ENCODE measurements at regions not wholly inside any gene's neighbourhood (a gene's known extent, or its start where the extent isn't known, plus 50 kb on each side); places are given as distances from the start of the nearest gene placed in this dataset.
"Not testable (repeated sequence)": the region's sequence is repeated elsewhere in the genome, so short reads cannot be mapped to it uniquely, and the experiment has no call there.

DNA sequence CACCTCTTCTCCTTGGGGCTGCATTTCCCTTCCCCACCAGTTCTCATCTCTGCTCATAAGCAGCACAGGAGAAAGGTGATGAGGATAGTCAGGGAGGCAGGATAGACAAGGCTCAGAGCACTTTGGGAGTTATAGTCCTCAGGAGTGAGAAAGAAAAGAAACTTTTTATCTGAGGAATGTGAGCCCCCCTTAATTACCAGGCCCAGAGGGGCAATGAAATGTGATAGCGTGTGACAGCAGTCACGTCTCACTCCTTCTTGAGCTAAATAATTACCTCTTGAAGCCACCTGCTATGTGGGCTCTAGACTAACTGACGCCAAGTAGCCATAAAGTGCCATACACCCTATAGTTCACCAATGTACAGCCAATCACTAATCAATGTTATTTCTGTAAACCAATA lies 105.8 kb downstream of the SPP2 start:
- peaks cover 8% of the 10 kb centered on the region; the same call in 1 of the 2 replicates for H3K4me1 ChIP-seq (ENCODE audit: control insufficient read depth, insufficient read depth, low read length)

DNA sequence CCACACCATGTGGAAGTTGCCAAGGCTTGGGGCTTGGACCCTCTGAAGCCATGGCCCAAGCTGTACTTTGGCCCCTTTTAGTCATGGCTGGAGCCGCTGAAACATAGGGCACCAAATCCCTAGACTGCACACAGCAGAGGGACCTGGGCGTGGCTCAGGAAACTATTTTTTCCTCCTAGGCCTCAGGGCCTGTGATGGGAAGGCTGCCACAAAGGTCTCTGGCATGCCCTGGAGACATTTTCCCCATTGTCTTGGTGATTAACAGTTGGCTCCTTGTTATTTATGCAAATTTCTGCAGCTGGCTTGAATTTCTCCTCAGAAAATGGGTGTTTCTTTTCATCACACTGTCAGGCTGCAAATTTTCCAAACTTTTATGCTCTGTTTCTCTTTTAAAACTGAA lies 102.3 kb downstream of the SPP2 start:
- H3K9ac ChIP-seq (ENCODE audit: low read length); H3K36me3 ChIP-seq (ENCODE audit: control insufficient read depth, insufficient read depth, low read length); H3K27me3 ChIP-seq (ENCODE audit: control insufficient read depth, insufficient read depth, low read length); H3K4me1 ChIP-seq (ENCODE audit: control insufficient read depth, insufficient read depth, low read length); H3K4me3 ChIP-seq (ENCODE audit: low read depth, low read length); H3K27ac ChIP-seq (ENCODE audit: low read depth, low read length): not testable (repeated sequence)
- H3K9me3 ChIP-seq (ENCODE audit: control insufficient read depth, insufficient read depth, low read depth, low read length): peaks cover 29% of the 10 kb centered on the region

More for the DNA sequence above, 105.8 kb downstream of the SPP2 start:
- Histone ChIP-seq H3K36me3 (ENCODE audit: control insufficient read depth, insufficient read depth, low read length) (no peaks in the 10 kb centered on the region), H3K4me3 (ENCODE audit: low read depth, low read length) (no peak overlapping the region), H3K9me3 (ENCODE audit: control insufficient read depth, insufficient read depth, low read depth, low read length) (peaks cover 14% of the 10 kb centered on the region; the same call in 1 of the 2 replicates), H3K27ac (ENCODE audit: low read depth, low read length) (no peak overlapping the region), H3K27me3 (ENCODE audit: control insufficient read depth, insufficient read depth, low read length) (no peaks in the 10 kb centered on the region), H3K9ac (ENCODE audit: low read length) (no peak overlapping the region)

GRCh38 chr2:234147335-234147861 lies 96.9 kb downstream of the SPP2 start:
- H3K27me3 ChIP-seq (ENCODE audit: control insufficient read depth, insufficient read depth, low read length): no peaks in the 10 kb centered on the region
- no peak overlapping the region for H3K4me3 ChIP-seq (ENCODE audit: low read depth, low read length)
- H3K4me1 ChIP-seq (ENCODE audit: control insufficient read depth, insufficient read depth, low read length): no peaks in the 10 kb centered on the region
- H3K9ac ChIP-seq (ENCODE audit: low read length): no peak overlapping the region
- no peak overlapping the region for H3K27ac ChIP-seq (ENCODE audit: low read depth, low read length)
- H3K36me3 ChIP-seq (ENCODE audit: control insufficient read depth, insufficient read depth, low read length): no peaks in the 10 kb centered on the region
- H3K9me3 ChIP-seq (ENCODE audit: control insufficient read depth, insufficient read depth, low read depth, low read length): peaks cover 23% of the 10 kb centered on the region; the same call in 1 of the 2 replicates

- H3K36me3 ChIP-seq (ENCODE audit: control insufficient read depth, insufficient read depth, low read length): no peaks in the 10 kb centered on the region
- peaks cover 17% of the 10 kb centered on the region; the same call in 1 of the 2 replicates for H3K9me3 ChIP-seq (ENCODE audit: control insufficient read depth, insufficient read depth, low read depth, low read length)
- no peak overlapping the region for H3K9ac ChIP-seq (ENCODE audit: low read length)
- no peak overlapping the region for H3K4me3 ChIP-seq (ENCODE audit: low read depth, low read length)
- no peak overlapping the region for H3K27ac ChIP-seq (ENCODE audit: low read depth, low read length)
- no peaks in the 10 kb centered on the region for H3K27me3 ChIP-seq (ENCODE audit: control insufficient read depth, insufficient read depth, low read length)
- no peaks in the 10 kb centered on the region for H3K4me1 ChIP-seq (ENCODE audit: control insufficient read depth, insufficient read depth, low read length)
These were observed 95.8 kb downstream of the SPP2 start for GRCh38 chr2:234146087-234146826.

- Histone ChIP-seq H3K9me3 (ENCODE audit: control insufficient read depth, insufficient read depth, low read depth, low read length) (peaks cover 13% of the 10 kb centered on the region; the same call in 1 of the 2 replicates), H3K9ac (ENCODE audit: low read length) (no peak overlapping the region), H3K36me3 (ENCODE audit: control insufficient read depth, insufficient read depth, low read length) (no peaks in the 10 kb centered on the region), H3K27ac (ENCODE audit: low read depth, low read length) (no peak overlapping the region), H3K4me1 (ENCODE audit: control insufficient read depth, insufficient read depth, low read length) (no peaks in the 10 kb centered on the region), H3K4me3 (ENCODE audit: low read depth, low read length) (no peak overlapping the region), H3K27me3 (ENCODE audit: control insufficient read depth, insufficient read depth, low read length) (no peaks in the 10 kb centered on the region)
These were observed 95.0 kb downstream of the SPP2 start for GRCh38 chr2:234145511-234145910.

- Histone ChIP-seq H3K27ac (ENCODE audit: low read depth, low read length) (no peak overlapping the region), H3K4me3 (ENCODE audit: low read depth, low read length) (no peak overlapping the region), H3K9ac (ENCODE audit: low read length) (no peak overlapping the region), H3K4me1 (ENCODE audit: control insufficient read depth, insufficient read depth, low read length) (no peaks in the 10 kb centered on the region), H3K9me3 (ENCODE audit: control insufficient read depth, insufficient read depth, low read depth, low read length) (peaks cover 11% of the 10 kb centered on the region; the same call in 1 of the 2 replicates), H3K36me3 (ENCODE audit: control insufficient read depth, insufficient read depth, low read length) (no peaks in the 10 kb centered on the region), H3K27me3 (ENCODE audit: control insufficient read depth, insufficient read depth, low read length) (no peaks in the 10 kb centered on the region)
These were observed 94.6 kb downstream of the SPP2 start for GRCh38 chr2:234145057-234145456.

DNA sequence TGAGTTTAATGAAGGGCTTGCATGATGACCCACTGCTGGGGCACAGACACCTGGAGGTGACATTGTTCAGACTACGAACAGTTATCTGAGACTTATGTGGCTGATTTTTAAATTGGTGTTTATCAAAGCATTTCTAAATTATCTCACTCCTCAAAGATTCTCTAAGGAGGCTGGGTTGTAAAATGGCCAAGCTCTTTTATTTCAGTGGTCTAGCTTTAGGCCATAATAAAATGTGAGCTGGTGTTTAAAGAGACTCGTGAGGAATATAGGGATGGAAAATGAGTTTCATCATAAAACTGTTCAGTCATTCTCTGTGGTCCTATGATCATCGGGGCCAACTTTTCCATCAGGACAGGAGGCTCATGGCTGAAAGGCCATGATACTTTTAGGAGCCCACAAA lies 93.4 kb downstream of the SPP2 start:
- peaks cover 2% of the 10 kb centered on the region; the same call in 1 of the 2 replicates for H3K9me3 ChIP-seq (ENCODE audit: control insufficient read depth, insufficient read depth, low read depth, low read length)
- no peaks in the 10 kb centered on the region for H3K4me1 ChIP-seq (ENCODE audit: control insufficient read depth, insufficient read depth, low read length)
- H3K27ac ChIP-seq (ENCODE audit: low read depth, low read length): no peak overlapping the region
- H3K4me3 ChIP-seq (ENCODE audit: low read depth, low read length): no peak overlapping the region
- H3K9ac ChIP-seq (ENCODE audit: low read length): no peak overlapping the region
- H3K27me3 ChIP-seq (ENCODE audit: control insufficient read depth, insufficient read depth, low read length): no peaks in the 10 kb centered on the region
- no peaks in the 10 kb centered on the region for H3K36me3 ChIP-seq (ENCODE audit: control insufficient read depth, insufficient read depth, low read length)

DNA sequence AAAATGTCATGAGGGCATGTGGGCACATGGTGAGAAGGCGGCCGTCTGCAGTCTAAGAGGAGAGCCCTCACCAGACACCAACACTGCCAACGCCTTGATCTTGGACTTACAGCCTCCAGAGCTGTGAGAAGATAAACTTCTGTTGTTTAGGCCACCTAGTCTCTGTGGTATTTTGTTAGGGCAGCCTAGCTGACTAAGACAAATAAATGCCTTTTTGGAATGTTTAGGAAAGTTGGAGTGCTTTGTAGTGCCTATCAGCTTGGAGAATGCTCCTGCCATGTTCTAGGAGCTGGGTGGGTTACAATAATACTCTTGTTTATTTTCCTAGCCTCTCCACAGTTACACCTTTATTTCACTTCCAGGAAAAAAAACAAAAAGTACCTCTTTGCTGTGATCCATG lies 92.0 kb downstream of the SPP2 start:
- H3K9me3 ChIP-seq (ENCODE audit: control insufficient read depth, insufficient read depth, low read depth, low read length): peaks cover 2% of the 10 kb centered on the region; the same call in 1 of the 2 replicates
- H3K27ac ChIP-seq (ENCODE audit: low read depth, low read length): no peak overlapping the region
- no peaks in the 10 kb centered on the region for H3K36me3 ChIP-seq (ENCODE audit: control insufficient read depth, insufficient read depth, low read length)
- no peaks in the 10 kb centered on the region for H3K27me3 ChIP-seq (ENCODE audit: control insufficient read depth, insufficient read depth, low read length)
- H3K4me1 ChIP-seq (ENCODE audit: control insufficient read depth, insufficient read depth, low read length): 0 out of 2 replicates have a peak, but pooled peaks cover 3% of the 10 kb centered on the region
- H3K4me3 ChIP-seq (ENCODE audit: low read depth, low read length): no peak overlapping the region
- no peak overlapping the region for H3K9ac ChIP-seq (ENCODE audit: low read length)

DNA sequence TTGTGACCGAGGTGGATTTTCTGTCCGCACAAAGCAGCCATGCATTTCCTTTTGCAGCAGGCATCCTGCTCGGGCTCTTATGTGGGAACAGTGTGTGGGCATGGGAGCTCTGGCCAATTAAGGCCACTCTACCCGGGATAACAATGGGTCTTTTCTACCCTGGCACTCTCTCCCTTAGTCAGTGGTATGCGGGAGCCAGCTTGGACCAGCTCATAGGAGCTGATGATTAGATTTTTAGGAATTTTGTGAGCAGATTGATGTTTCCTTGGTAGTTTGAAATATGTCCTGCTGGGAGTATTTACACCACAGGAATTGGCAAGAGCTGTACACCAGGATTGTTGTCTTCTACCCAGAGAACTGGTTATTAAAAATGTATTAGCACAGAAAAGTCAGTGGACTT lies 89.3 kb downstream of the SPP2 start:
- H3K9me3 ChIP-seq (ENCODE audit: control insufficient read depth, insufficient read depth, low read depth, low read length): peaks cover 2% of the 10 kb centered on the region; the same call in 1 of the 2 replicates
- no peak overlapping the region for H3K27ac ChIP-seq (ENCODE audit: low read depth, low read length)
- no peak overlapping the region for H3K4me3 ChIP-seq (ENCODE audit: low read depth, low read length)
- H3K9ac ChIP-seq (ENCODE audit: low read length): no peak overlapping the region
- no peaks in the 10 kb centered on the region for H3K36me3 ChIP-seq (ENCODE audit: control insufficient read depth, insufficient read depth, low read length)
- H3K27me3 ChIP-seq (ENCODE audit: control insufficient read depth, insufficient read depth, low read length): no peaks in the 10 kb centered on the region
- H3K4me1 ChIP-seq (ENCODE audit: control insufficient read depth, insufficient read depth, low read length): peaks cover 13% of the 10 kb centered on the region; the same call in 1 of the 2 replicates

GRCh38 chr2:234138836-234139235 lies 88.3 kb downstream of the SPP2 start:
- Histone ChIP-seq H3K4me1 (ENCODE audit: control insufficient read depth, insufficient read depth, low read length) (peaks cover 13% of the 10 kb centered on the region; the same call in 1 of the 2 replicates), H3K9ac (ENCODE audit: low read length) (no peak overlapping the region), H3K9me3 (ENCODE audit: control insufficient read depth, insufficient read depth, low read depth, low read length) (peaks cover 2% of the 10 kb centered on the region; the same call in 1 of the 2 replicates), H3K36me3 (ENCODE audit: control insufficient read depth, insufficient read depth, low read length) (no peaks in the 10 kb centered on the region), H3K27ac (ENCODE audit: low read depth, low read length) (no peak overlapping the region), H3K27me3 (ENCODE audit: control insufficient read depth, insufficient read depth, low read length) (no peaks in the 10 kb centered on the region), H3K4me3 (ENCODE audit: low read depth, low read length) (no peak overlapping the region)

GRCh38 chr2:234137400-234138014 lies 87.0 kb downstream of the SPP2 start:
- H3K4me1 ChIP-seq (ENCODE audit: control insufficient read depth, insufficient read depth, low read length): peaks cover 13% of the 10 kb centered on the region; the same call in 1 of the 2 replicates
- H3K36me3 ChIP-seq (ENCODE audit: control insufficient read depth, insufficient read depth, low read length): no peaks in the 10 kb centered on the region
- H3K27ac ChIP-seq (ENCODE audit: low read depth, low read length): no peak overlapping the region
- H3K27me3 ChIP-seq (ENCODE audit: control insufficient read depth, insufficient read depth, low read length): no peaks in the 10 kb centered on the region
- no peak overlapping the region for H3K4me3 ChIP-seq (ENCODE audit: low read depth, low read length)
- peaks cover 2% of the 10 kb centered on the region; the same call in 1 of the 2 replicates for H3K9me3 ChIP-seq (ENCODE audit: control insufficient read depth, insufficient read depth, low read depth, low read length)
- no peak overlapping the region for H3K9ac ChIP-seq (ENCODE audit: low read length)

Data from HUES6 (cell line).